CD4-positive, alpha-beta T cell (primary cell): ENCODE measurements at regions not wholly inside any gene's neighbourhood (a gene's known extent, or its start where the extent isn't known, plus 50 kb on each side); places are given as distances from the start of the nearest gene placed in this dataset.

Source experiments
- ATAC-seq: fragments of 200-7000 bp; cut with Tn5 transposase; one replicate; pipeline ENCODE4 v1.10.0; 2022; ENCODE audit warnings: mild to moderate bottlenecking; ENCODE audit not compliant: poor library complexity
- CTCF ChIA-PET: fragments of 350-600 bp; sonication (Branson Sonifier 250); formaldehyde crosslinking; loops from one replicate; lab custom pipeline; 2021; ENCODE audit warnings: antibody characterized with exemption, inconsistent platforms; lab: Charles Lee
- POLR2A ChIA-PET: fragments of 350-600 bp; sonication (Branson Sonifier 250); formaldehyde crosslinking; loops from one replicate; lab custom pipeline; 2021; ENCODE audit warnings: antibody characterized with exemption, inconsistent platforms; lab: Charles Lee
- DNase-seq, 14 experiments: peaks; one replicate each; pipeline ENCODE4 v3.0.0-alpha.2; 2013 to 2020; ENCODE audit warnings: mixed read lengths in 2 of 14
- H3K27ac ChIP-seq, 2 donors: one replicate each; pipeline versions ENCODE4 v1.5.1 to v1.7.0; 2013; ENCODE audit warnings: low read length in 2 of 2, low read depth in 1 of 2, mild to moderate bottlenecking in 1 of 2
- H3K27me3 ChIP-seq, 2 experiments: 1 replicate in 1 of 2; 2 replicates in 1 of 2; pipeline versions ENCODE4 v1.6.1 to v1.7.0; 2013; ENCODE audit warnings: low read length in 2 of 2, control low read depth in 1 of 2, mild to moderate bottlenecking in 1 of 2, moderate library complexity in 1 of 2; ENCODE audit not compliant: insufficient read depth in 2 of 2, control insufficient read depth in 1 of 2
- H3K36me3 ChIP-seq: one replicate; pipeline ENCODE4 v1.6.1; 2013; ENCODE audit warnings: low read length, control low read depth; ENCODE audit not compliant: insufficient read depth
- H3K4me1 ChIP-seq: one replicate; pipeline ENCODE4 v1.6.1; 2013; ENCODE audit warnings: low read length, control low read depth; ENCODE audit not compliant: insufficient read depth
- H3K4me3 ChIP-seq: one replicate; pipeline ENCODE4 v1.5.1; 2013; ENCODE audit warnings: mild to moderate bottlenecking, low read length, moderate library complexity
- H3K9me3 ChIP-seq, 2 experiments: 1 replicate in 1 of 2; 2 replicates in 1 of 2; pipeline versions ENCODE4 v1.6.1 to v1.7.0; 2013; ENCODE audit warnings: low read length in 2 of 2, mild to moderate bottlenecking in 2 of 2, control low read depth in 1 of 2, moderate library complexity in 1 of 2; ENCODE audit not compliant: control insufficient read depth in 1 of 2, insufficient read depth in 1 of 2
- H3K27ac Mint-ChIP-seq: one replicate; pipeline ENCODE4 v1.8.0; 2020; ENCODE audit warnings: mixed read lengths
- H3K27me3 Mint-ChIP-seq: one replicate; pipeline ENCODE4 v1.8.0; 2021; ENCODE audit warnings: mixed read lengths
- H3K36me3 Mint-ChIP-seq: one replicate; pipeline ENCODE4 v1.8.0; 2021; ENCODE audit warnings: low read depth, mixed read lengths
- H3K4me1 Mint-ChIP-seq: one replicate; pipeline ENCODE4 v1.8.0; 2021; ENCODE audit warnings: low read depth, mixed read lengths
- H3K4me3 Mint-ChIP-seq: one replicate; pipeline ENCODE4 v1.8.0; 2020; ENCODE audit warnings: mild to moderate bottlenecking, mixed read lengths
- H3K9me3 Mint-ChIP-seq: one replicate; pipeline ENCODE4 v1.8.0; 2020; ENCODE audit warnings: mixed read lengths
- intact Hi-C, 2 experiments: fragments of 100-400 bp; cut with DNase I in 1 of 2; cut with micrococcal nuclease in 1 of 2; formaldehyde crosslinking; loops; one replicate each; pipeline versions ENCODE4 v1.15.1 to v1.9.0; 2023 to 2025; cut with DNase I, micrococcal nuclease
- TF ChIP-seq, protein P1 (sequence below): fragments of 200-600 bp; IDR thresholded peaks from one replicate; pipeline ENCODE4 v1.8.0; 2022; ENCODE audit warnings: antibody characterized with exemption, mild to moderate bottlenecking

GRCh38 chr13:50334115-50334778 is 319.0 kb downstream of the KCNRG start:
- intact Hi-C loops, result no loop called here
- Mint-ChIP-seq H3K36me3 (no peaks in the 10 kb centered on the region), H3K27ac (no peak overlapping the region), H3K4me3 (no peak overlapping the region), H3K9me3 (no peaks in the 10 kb centered on the region), H3K4me1 (no peaks in the 10 kb centered on the region), H3K27me3 (no peaks in the 10 kb centered on the region)
- ATAC-seq, result no peak
- H3K4me1 ChIP-seq, result no peaks in the 10 kb centered on the region
- H3K9me3 ChIP-seq, result no peaks in the 10 kb centered on the region
- no peaks in the 10 kb centered on the region for H3K27me3 ChIP-seq
- no peaks in the 10 kb centered on the region for H3K36me3 ChIP-seq
- H3K27ac ChIP-seq, result no peak overlapping the region
- DNase-seq, result peak in 3 of 14 experiments; percentile 11 to 33 (median 18)
- TF ChIP-seq, protein P1, sequence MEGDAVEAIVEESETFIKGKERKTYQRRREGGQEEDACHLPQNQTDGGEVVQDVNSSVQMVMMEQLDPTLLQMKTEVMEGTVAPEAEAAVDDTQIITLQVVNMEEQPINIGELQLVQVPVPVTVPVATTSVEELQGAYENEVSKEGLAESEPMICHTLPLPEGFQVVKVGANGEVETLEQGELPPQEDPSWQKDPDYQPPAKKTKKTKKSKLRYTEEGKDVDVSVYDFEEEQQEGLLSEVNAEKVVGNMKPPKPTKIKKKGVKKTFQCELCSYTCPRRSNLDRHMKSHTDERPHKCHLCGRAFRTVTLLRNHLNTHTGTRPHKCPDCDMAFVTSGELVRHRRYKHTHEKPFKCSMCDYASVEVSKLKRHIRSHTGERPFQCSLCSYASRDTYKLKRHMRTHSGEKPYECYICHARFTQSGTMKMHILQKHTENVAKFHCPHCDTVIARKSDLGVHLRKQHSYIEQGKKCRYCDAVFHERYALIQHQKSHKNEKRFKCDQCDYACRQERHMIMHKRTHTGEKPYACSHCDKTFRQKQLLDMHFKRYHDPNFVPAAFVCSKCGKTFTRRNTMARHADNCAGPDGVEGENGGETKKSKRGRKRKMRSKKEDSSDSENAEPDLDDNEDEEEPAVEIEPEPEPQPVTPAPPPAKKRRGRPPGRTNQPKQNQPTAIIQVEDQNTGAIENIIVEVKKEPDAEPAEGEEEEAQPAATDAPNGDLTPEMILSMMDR, result no peak
- ChIA-PET CTCF (interaction anchor here (1.0 kb wide), 1 partner anchor 20 kb away, joined by 3 read pairs; no protein-coding TSS in a partner anchor), POLR2A (no interaction called here)
- no peak overlapping the region for H3K4me3 ChIP-seq

GRCh38 chr13:50334944-50335343 is 319.7 kb downstream of the KCNRG start:
- TF ChIP-seq, protein P1, result no peak
- Mint-ChIP-seq H3K4me1 (no peaks in the 10 kb centered on the region), H3K4me3 (no peak overlapping the region), H3K36me3 (no peaks in the 10 kb centered on the region), H3K27me3 (no peaks in the 10 kb centered on the region), H3K9me3 (no peaks in the 10 kb centered on the region), H3K27ac (no peak overlapping the region)
- no peak overlapping the region for H3K27ac ChIP-seq
- intact Hi-C loops, result no loop called here
- no peak for ATAC-seq
- H3K4me3 ChIP-seq, result no peak overlapping the region
- no peaks in the 10 kb centered on the region for H3K36me3 ChIP-seq
- H3K27me3 ChIP-seq, result no peaks in the 10 kb centered on the region
- DNase-seq, result no peak
- ChIA-PET POLR2A (interaction anchor here (0.7 kb wide), 1 partner anchor 33 kb away, joined by 3 read pairs; no protein-coding TSS in a partner anchor), CTCF (interaction anchor here (1.0 kb wide), 1 partner anchor 20 kb away, joined by 3 read pairs; no protein-coding TSS in a partner anchor)
- H3K4me1 ChIP-seq, result no peaks in the 10 kb centered on the region
- H3K9me3 ChIP-seq, result no peaks in the 10 kb centered on the region

- H3K27ac ChIP-seq, result no peak overlapping the region
- CTCF ChIA-PET, result no interaction called here
- TF ChIP-seq, protein P1, result no peak
Measured at GRCh38 chr13:50339271-50339670, 324.0 kb downstream of the KCNRG start.

More at GRCh38 chr13:50339271-50339670, 324.0 kb downstream of the KCNRG start:
- no peaks in the 10 kb centered on the region for H3K36me3 Mint-ChIP-seq
- H3K4me3 Mint-ChIP-seq, result no peak overlapping the region
- H3K4me1 Mint-ChIP-seq, result no peaks in the 10 kb centered on the region
- intact Hi-C loops, result no loop called here
- Histone ChIP-seq H3K36me3 (no peaks in the 10 kb centered on the region), H3K4me3 (no peak overlapping the region), H3K27me3 (no peaks in the 10 kb centered on the region), H3K4me1 (no peaks in the 10 kb centered on the region), H3K9me3 (no peaks in the 10 kb centered on the region)
- H3K27ac Mint-ChIP-seq, result no peak overlapping the region
- DNase-seq (no peak), ATAC-seq (no peak)
- POLR2A ChIA-PET, result no interaction called here
- H3K27me3 Mint-ChIP-seq, result no peaks in the 10 kb centered on the region
- H3K9me3 Mint-ChIP-seq, result no peaks in the 10 kb centered on the region
